ENCODE measurements at regions not wholly inside any gene's neighbourhood (a gene's known extent, or its start where the extent isn't known, plus 50 kb on each side); places are given as distances from the start of the nearest gene placed in this dataset.

DNA sequence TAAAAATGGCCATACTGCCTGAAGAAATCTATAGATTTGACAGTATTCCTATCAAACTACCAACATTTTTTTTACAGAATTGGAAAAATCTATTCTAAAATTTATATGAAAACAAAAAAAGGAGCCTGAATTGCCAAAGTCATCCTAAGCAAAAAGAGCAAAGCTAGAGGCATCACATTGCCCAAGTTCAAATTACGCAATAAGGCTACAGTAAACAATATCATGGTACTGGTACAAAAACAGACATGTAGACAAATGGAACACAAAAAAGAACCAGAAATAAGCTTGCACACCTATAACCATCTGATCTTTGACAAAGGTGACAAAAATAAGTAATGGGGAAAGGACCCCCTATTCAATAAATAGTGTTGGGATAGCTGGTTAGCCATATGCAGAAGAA, 50.2 kb upstream of the THSD7B start:
- Histone ChIP-seq H3K4me3 (no peak overlapping the region), H3K9me3 (no peaks in the 10 kb centered on the region), H3K27ac (no peak overlapping the region), H3K4me1 (no peaks in the 10 kb centered on the region), H3K36me3 (no peaks in the 10 kb centered on the region), H3K27me3 (no peaks in the 10 kb centered on the region)
- no peak for TF ChIP-seq POLR2A (IDR thresholded peaks at IDR 0.05)
- TF ChIP-seq, protein P1, sequence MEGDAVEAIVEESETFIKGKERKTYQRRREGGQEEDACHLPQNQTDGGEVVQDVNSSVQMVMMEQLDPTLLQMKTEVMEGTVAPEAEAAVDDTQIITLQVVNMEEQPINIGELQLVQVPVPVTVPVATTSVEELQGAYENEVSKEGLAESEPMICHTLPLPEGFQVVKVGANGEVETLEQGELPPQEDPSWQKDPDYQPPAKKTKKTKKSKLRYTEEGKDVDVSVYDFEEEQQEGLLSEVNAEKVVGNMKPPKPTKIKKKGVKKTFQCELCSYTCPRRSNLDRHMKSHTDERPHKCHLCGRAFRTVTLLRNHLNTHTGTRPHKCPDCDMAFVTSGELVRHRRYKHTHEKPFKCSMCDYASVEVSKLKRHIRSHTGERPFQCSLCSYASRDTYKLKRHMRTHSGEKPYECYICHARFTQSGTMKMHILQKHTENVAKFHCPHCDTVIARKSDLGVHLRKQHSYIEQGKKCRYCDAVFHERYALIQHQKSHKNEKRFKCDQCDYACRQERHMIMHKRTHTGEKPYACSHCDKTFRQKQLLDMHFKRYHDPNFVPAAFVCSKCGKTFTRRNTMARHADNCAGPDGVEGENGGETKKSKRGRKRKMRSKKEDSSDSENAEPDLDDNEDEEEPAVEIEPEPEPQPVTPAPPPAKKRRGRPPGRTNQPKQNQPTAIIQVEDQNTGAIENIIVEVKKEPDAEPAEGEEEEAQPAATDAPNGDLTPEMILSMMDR (IDR thresholded peaks at IDR 0.05) = no peak
- TF ChIP-seq POLR2AphosphoS5 (IDR thresholded peaks at IDR 0.05) = no peak
- intact Hi-C loops (cut with DNase I; ENCODE audit: low total_unique reads) = loop anchor here (5.0 kb wide), 1 partner anchor 667 kb away; no protein-coding TSS in a partner anchor
- no peak for DNase-seq (ENCODE audit: low spot score in 2 of 2)

DNA sequence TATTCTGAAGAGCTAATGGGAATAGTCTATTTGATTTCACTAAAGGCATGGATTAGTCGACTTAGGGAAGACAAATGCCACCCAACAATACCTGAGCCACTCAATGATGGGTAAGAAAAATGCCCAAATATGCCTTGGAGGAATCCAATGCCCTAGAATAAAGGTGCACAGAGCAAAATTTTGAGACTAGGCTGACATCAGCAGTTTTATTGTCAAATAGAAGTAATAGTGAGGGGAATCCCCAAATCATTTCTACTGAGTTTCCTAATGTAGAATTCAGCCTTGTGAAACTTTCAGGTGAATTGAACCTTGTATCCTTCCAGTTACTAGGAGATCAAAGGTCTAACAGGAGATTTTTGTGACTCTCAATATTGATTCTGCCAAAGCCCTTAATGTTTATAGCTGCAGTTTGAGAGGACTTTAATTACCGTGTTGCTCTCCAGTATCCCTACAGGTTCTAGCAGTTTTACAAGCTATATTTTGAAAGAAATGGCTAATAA, 50.8 kb upstream of the THSD7B start:
- no peak for DNase-seq (ENCODE audit: low spot score in 2 of 2)
- no peaks in the 10 kb centered on the region for H3K27me3 ChIP-seq
- intact Hi-C loops (cut with DNase I; ENCODE audit: low total_unique reads) = no loop called here
- H3K9me3 ChIP-seq = no peaks in the 10 kb centered on the region
- H3K4me3 ChIP-seq = no peak overlapping the region
- no peak for TF ChIP-seq POLR2AphosphoS5 (IDR thresholded peaks at IDR 0.05)
- TF ChIP-seq, protein P1 (IDR thresholded peaks at IDR 0.05) = no peak
- TF ChIP-seq POLR2A (IDR thresholded peaks at IDR 0.05) = no peak
- H3K4me1 ChIP-seq = no peaks in the 10 kb centered on the region
- no peaks in the 10 kb centered on the region for H3K36me3 ChIP-seq
- no peak overlapping the region for H3K27ac ChIP-seq

DNA sequence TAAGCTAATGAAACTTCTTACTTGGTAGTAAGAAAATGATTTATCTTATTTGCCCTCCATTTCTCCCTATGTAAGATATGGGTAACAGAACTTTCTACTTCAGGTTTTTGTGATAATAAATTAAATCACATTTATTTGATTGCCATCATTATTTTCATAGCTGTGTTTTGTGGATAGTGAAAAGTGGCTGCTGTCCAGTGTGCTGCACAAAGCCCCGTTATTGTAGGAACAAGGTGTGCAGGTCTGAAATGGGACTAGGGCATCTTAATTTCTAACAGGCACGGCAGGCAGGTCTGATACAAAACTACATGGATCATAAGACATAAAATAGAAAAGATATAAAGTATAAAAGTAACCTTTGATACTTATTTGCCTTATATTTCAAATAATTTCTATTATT, 51.6 kb upstream of the THSD7B start:
- H3K36me3 ChIP-seq = no peaks in the 10 kb centered on the region
- intact Hi-C loops (cut with DNase I; ENCODE audit: low total_unique reads) = no loop called here
- no peak for DNase-seq (ENCODE audit: low spot score in 2 of 2)
- H3K27me3 ChIP-seq = no peaks in the 10 kb centered on the region
- H3K4me1 ChIP-seq = no peaks in the 10 kb centered on the region
- H3K9me3 ChIP-seq = no peaks in the 10 kb centered on the region
- H3K27ac ChIP-seq = no peak overlapping the region
- TF ChIP-seq, protein P1 (IDR thresholded peaks at IDR 0.05) = no peak
- no peak for TF ChIP-seq POLR2AphosphoS5 (IDR thresholded peaks at IDR 0.05)
- TF ChIP-seq POLR2A (IDR thresholded peaks at IDR 0.05) = no peak
- no peak overlapping the region for H3K4me3 ChIP-seq

DNA sequence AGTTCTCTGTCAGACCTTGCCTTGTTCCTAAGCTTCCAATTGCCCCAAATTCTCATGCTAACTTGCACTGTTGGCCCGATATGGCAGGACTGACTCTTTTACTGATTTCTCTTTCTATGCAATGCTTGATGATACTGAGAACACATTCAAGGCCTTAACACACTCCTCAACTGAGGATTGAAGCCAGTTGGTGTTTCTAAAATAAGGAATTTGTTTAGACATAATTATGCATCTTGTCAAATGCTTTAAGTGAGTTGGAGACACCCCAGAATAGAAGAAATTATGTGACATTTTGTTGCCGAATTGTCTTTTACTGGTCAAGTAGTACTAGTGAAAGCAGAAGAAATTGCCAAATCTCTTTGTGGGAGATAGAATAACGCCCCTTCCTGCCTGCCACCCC, 60.0 kb upstream of the THSD7B start:
- intact Hi-C loops (cut with DNase I; ENCODE audit: low total_unique reads) = no loop called here
- no peak for DNase-seq (ENCODE audit: low spot score in 2 of 2)
- no peak overlapping the region for H3K4me3 ChIP-seq
- H3K36me3 ChIP-seq = no peaks in the 10 kb centered on the region
- H3K27me3 ChIP-seq = no peaks in the 10 kb centered on the region
- H3K9me3 ChIP-seq = peaks cover 3% of the 10 kb centered on the region in 2 donors
- H3K4me1 ChIP-seq = no peaks in the 10 kb centered on the region
- no peak overlapping the region for H3K27ac ChIP-seq
- TF ChIP-seq POLR2A (IDR thresholded peaks at IDR 0.05) = no peak
- TF ChIP-seq, protein P1 (IDR thresholded peaks at IDR 0.05) = no peak

DNA sequence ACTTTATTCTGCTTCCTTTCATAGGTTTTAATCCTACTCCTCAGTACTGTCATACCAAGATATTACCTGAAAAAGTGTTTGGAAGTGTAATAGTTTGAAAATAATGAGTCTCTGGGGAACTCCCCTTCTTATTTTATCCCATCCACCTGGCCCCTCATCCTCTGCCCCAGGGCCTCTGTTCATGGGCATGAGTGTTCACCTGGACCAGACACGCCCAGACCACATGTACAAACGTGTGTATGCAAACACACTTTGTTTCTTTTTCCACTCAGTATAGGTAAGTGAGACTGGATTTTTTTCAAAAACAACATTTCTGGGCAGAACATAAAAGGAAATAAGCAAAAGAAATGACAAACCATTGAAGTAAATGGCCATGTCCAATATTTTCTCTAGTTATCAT, 62.1 kb upstream of the THSD7B start:
- DNase-seq (ENCODE audit: low spot score in 2 of 2) = no peak
- no peaks in the 10 kb centered on the region for H3K27me3 ChIP-seq
- H3K4me1 ChIP-seq = no peaks in the 10 kb centered on the region
- H3K9me3 ChIP-seq = peaks cover 6 to 16% of the 10 kb centered on the region in 2 donors
- no peak overlapping the region for H3K27ac ChIP-seq
- H3K4me3 ChIP-seq = no peak overlapping the region
- no peak for TF ChIP-seq POLR2A (IDR thresholded peaks at IDR 0.05)
- no peak for TF ChIP-seq POLR2AphosphoS5 (IDR thresholded peaks at IDR 0.05)
- TF ChIP-seq, protein P1 (IDR thresholded peaks at IDR 0.05) = no peak
- H3K36me3 ChIP-seq = no peaks in the 10 kb centered on the region
- intact Hi-C loops (cut with DNase I; ENCODE audit: low total_unique reads) = no loop called here

All from breast epithelium (tissue), 4 donors.